NCI-H1417 (cell line): ENCODE measurements at regions not wholly inside any gene's neighbourhood (a gene's known extent, or its start where the extent isn't known, plus 50 kb on each side); places are given as distances from the start of the nearest gene placed in this dataset.
"Not testable (repeated sequence)": the region's sequence is repeated elsewhere in the genome, so short reads cannot be mapped to it uniquely, and the experiment has no call there.

ENCODE experiments used
- DNase-seq, 3 experiments: peaks; one replicate each; lab custom pipeline; 2025; lab: John Stamatoyannopoulos, UW

- DNase-seq: no peak
These were observed 124.3 kb upstream of the MAMLD1 start for GRCh38 chrX:150238632-150239382.

- DNase-seq: no peak
These were observed 123.0 kb upstream of the MAMLD1 start for GRCh38 chrX:150239946-150240642.

- DNase-seq: no peak
These were observed 122.5 kb upstream of the MAMLD1 start for GRCh38 chrX:150240643-150240970.

- DNase-seq: no peak
These were observed 109.0 kb upstream of the MAMLD1 start for GRCh38 chrX:150253959-150254620.

- DNase-seq: no peak
These were observed 108.2 kb upstream of the MAMLD1 start for GRCh38 chrX:150254909-150255308.

- DNase-seq: no peak
These were observed 107.4 kb upstream of the MAMLD1 start for GRCh38 chrX:150255441-150256296.

GRCh38 chrX:150256297-150256650, 106.8 kb upstream of the MAMLD1 start:
- DNase-seq: no peak

GRCh38 chrX:150257353-150258175, 105.6 kb upstream of the MAMLD1 start:
- no peak for DNase-seq

- DNase-seq: no peak
These were observed 105.0 kb upstream of the MAMLD1 start for GRCh38 chrX:150258176-150258425.

- DNase-seq: no peak
These were observed 104.4 kb upstream of the MAMLD1 start for GRCh38 chrX:150258463-150259430.

GRCh38 chrX:150262456-150262855, 100.7 kb upstream of the MAMLD1 start:
- DNase-seq: no peak

GRCh38 chrX:150268839-150269355, 94.2 kb upstream of the MAMLD1 start:
- DNase-seq: no peak

- peak in 1 of 3 experiments; percentile 11 for DNase-seq
These were observed 93.4 kb upstream of the MAMLD1 start for GRCh38 chrX:150269605-150270254.

- no peak for DNase-seq
These were observed 92.5 kb upstream of the MAMLD1 start for GRCh38 chrX:150270622-150271021.

- DNase-seq: not testable (repeated sequence)
These were observed 89.4 kb upstream of the MAMLD1 start for GRCh38 chrX:150273575-150274294.

- peak in 1 of 3 experiments; percentile 17 for DNase-seq
These were observed 80.2 kb upstream of the MAMLD1 start for GRCh38 chrX:150282953-150283352.

- DNase-seq: no peak
These were observed 72.1 kb upstream of the MAMLD1 start for GRCh38 chrX:150291014-150291413.

GRCh38 chrX:150293311-150294013, 69.7 kb upstream of the MAMLD1 start:
- DNase-seq: peak in 1 of 3 experiments; percentile 15
